Sigmoid colon (tissue), 4 donors: ENCODE measurements at regions not wholly inside any gene's neighbourhood (a gene's known extent, or its start where the extent isn't known, plus 50 kb on each side); places are given as distances from the start of the nearest gene placed in this dataset.

Experiments used
- CTCF ChIP-seq, 4 experiments: fragments of 450-650 bp in 3 of 4; fragments of 200-600 bp in 1 of 4; IDR thresholded peaks; one replicate each; pipeline ENCODE4 v1.5.1; 2016 to 2019; ENCODE audit warnings: antibody characterized with exemption in 4 of 4, mild to moderate bottlenecking in 3 of 4, moderate library complexity in 2 of 4
- EP300 ChIP-seq, 4 donors: sonication (generic); formaldehyde crosslinking; IDR thresholded peaks; one replicate each; pipeline ENCODE4 v1.6.1; 2017; ENCODE audit warnings: antibody characterized with exemption in 4 of 4
- POLR2A ChIP-seq, 2 donors: fragments of 450-650 bp; IDR thresholded peaks; one replicate each; pipeline ENCODE4 v1.6.1; 2016; ENCODE audit warnings: antibody characterized with exemption in 2 of 2, mild to moderate bottlenecking in 2 of 2, moderate library complexity in 2 of 2
- POLR2AphosphoS5 ChIP-seq, 4 donors: sonication (generic); formaldehyde crosslinking; IDR thresholded peaks; one replicate each; pipeline ENCODE4 v1.6.1; 2017; ENCODE audit warnings: antibody characterized with exemption in 4 of 4

GRCh38 chr2:126221506-126221905, 434.5 kb upstream of the GYPC start:
- TF ChIP-seq POLR2AphosphoS5 (IDR thresholded peaks at IDR 0.05) (no peak), CTCF (IDR thresholded peaks at IDR 0.05) (no peak), POLR2A (IDR thresholded peaks at IDR 0.05) (no peak), EP300 (IDR thresholded peaks at IDR 0.05) (no peak)
